ENCODE measurements at regions not wholly inside any gene's neighbourhood (a gene's known extent, or its start where the extent isn't known, plus 50 kb on each side); places are given as distances from the start of the nearest gene placed in this dataset.

DNA sequence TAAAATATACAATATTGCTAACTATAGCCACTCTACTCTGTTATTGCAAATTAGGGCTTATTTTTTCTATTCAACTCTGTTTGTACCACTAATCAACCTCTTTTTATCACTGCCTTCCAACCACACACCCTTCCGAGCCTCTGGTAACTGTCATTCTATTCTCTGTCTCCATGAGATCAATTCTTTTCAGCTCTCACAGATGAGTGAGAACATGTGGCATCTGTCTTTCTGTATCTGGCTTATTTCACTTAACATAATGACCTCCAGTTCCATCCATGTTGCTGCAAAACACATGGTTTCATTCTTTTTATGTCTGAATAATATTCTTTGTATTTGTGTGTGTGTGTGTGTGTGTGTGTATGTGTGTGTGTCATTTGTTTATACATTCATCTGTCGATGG, 350.1 kb upstream of the DACH1 start:
- no peak for DNase-seq

DNA sequence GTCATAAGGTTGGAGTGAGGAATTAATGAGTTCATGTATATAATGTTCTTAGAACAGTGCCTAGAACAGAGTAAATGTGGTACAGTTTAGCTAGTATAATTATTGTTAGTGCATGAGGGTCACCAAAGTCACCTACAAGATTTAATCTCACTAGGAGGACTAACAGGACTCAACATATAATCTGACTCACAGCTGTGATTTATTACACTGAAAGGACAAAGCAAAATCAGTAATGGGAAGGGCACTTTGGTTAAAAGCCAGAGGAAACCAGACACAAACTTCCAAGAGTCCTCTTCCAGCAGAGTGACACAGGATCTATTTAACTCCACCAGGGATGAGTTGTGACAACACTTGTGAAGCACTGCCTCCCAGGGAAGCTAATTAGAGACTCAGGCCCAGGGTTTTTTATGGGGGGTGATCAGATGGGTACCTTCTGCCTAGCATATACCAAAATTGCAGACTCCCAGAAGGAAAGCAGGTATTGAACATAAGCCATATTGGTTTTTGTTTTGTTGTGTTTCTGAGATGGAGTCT, 341.2 kb upstream of the DACH1 start:
- no peak for DNase-seq

DNA sequence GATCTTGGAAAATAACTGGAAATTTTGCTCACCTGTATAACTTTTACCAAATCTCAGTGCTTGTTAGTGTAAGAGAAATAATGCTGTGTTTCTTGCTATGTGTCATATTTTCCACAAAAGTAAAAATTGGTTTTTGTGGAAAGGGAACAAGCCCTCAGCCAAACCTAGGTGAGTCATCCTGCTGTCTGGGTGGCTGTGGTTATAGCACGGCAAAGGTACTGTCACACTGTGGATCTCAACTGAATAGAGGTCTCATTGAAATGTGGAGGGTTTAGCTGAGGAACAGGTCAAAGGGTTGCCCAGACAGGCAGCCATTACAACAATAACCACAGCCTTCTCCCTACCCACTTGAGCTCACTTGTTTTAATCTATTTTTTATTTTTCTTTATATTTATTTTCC, 338.8 kb upstream of the DACH1 start:
- DNase-seq = no peak

DNA sequence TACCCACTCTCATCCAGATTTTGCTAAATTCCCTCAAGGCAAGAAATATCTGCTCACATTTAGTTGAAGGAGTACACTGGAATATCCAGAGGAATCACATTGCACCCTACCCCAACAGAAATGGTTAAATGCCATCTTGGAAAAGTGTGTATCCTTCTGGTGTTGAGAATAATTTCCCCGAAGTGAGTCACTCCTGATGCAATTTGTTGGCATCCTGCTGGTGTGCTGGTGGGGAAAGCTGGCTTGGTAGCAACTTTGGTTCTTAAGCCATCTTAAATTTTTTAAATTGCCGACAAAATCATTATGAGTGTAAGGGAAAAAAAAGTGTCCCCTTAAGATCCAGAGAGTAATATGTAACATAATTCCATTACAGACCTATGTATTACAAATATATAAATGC, 337.3 kb upstream of the DACH1 start:
- DNase-seq = no peak

DNA sequence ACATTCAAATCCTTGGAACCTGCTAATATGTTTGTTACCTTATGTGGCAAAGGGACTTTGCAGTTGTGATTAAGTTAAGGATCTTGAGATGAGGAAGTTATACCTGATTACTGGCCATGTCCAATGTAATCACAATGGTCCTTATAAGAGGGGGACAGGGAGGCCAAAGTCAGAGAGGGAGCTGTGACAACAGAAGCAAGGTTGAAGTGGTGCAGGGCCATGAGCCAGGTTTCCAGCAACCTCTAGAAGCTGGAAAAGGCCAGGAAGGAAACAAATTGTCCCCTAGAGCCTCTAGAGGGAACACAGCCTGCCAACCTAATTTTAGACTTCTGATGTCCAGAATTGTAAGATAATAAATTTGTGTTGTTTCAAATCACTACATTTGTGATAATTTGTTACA, 334.7 kb upstream of the DACH1 start:
- no peak for DNase-seq

DNA sequence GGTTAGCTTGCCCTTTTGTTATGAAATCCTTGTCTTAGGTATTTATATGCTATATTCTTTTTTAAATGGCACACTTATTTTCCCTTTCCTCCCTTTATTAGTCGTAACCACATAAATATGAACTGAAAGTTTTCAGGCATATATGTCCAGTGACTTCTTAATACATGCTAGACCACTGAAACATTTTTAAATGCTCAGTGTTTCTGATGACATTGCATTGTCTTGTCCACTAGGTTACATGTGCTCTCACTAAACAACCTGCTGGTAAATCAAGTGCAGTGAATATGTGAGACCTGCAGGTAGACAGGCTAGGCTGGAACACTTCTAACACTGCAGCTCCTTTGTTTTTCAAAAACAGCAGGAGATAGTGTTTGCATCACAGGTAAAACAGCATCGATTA, 332.6 kb upstream of the DACH1 start:
- DNase-seq = no peak

DNA sequence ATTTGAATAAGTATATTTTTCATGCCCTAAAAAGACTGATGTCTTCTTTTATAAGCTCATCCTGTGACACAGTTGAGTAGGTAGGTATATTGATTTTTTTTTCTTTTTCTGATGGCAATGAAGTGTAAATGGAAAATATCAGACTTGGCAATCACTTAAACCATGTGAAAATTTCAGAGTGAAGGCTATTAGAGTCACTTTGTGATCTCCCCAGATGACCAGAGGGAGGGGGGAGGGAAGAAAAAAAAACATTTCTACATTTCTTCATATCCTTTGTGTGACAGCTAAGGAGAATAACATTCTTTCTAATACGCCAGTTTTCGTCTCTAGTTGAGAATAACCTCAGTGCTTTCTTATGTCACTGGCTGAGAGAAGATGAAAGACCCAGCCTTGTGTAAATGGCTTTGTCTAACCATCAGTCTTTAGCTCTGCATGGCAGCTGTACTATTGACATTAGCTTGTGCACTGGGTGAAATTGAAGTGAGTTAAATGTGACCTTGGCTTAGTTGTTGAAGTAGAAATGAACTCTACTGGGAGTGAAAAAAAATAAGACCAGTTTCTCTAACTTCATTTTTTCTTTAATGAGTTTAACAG, 332.1 kb upstream of the DACH1 start:
- DNase-seq = no peak

DNA sequence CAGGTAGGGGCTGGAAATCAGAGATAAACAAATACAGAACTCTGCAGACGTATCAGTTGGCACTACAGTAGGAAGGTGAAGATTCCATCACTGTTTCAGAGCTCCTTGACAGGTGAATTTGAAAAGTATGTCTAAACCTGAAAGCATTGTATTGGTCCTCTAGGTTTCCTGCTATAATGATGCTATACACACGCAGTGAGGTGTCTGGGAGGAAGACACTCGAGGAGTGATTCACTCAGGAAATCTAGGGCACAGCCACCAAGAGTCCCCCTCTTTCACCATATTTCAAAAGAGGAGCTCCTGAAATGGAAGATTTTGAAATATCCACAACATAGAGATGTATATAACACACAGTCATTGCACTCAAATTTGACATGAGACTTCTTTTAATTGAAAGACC, 331.0 kb upstream of the DACH1 start:
- no peak for DNase-seq

DNA sequence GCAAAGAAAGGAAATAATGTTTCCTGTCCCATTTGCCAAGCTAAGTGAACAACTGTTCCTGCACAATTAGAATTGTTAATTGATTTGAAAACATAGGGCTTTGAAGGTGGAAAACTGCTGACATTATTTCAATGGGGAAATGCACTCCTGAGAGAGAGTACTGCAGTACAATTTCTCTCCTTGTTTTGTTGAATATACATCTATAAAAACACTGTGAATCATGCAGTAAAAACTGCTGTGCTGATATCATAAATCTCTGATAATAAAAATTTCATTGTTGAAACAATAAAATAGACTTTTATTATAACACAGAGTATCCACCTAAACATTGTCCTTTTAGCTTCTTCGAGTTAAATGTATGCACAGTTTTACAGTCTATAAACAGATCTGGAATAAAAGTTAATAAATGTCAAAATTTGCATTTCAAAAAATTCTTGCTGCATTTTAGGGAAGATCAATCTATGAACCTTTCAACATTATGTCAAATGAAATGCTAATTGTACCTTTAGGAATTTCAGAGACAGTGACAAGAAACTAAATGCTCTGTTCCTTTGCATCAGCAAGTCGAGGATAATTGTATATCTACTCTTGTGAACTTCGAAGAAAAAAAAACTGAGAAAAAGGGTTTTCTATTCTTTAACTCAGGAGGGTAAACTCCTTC, 328.2 kb upstream of the DACH1 start:
- no peak for DNase-seq

DNA sequence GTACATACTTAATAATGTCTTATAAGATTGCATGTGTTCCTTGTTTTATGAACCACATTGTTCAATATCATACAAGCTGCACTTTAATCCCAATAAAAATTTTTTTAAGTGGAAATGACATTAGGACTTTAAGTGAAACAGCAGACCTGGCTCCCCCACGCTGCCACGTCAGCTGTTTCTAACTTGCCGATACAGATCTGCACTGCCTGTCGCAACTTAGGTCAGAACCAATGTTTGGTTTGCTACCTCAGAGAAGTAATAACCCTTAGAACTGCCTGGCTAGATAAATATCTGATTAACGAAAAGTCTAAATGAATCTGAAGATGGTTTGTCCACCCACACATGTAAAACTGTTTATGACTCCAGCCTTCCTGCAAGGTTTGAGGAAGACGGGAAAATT, 327.5 kb upstream of the DACH1 start:
- DNase-seq = no peak

DNA sequence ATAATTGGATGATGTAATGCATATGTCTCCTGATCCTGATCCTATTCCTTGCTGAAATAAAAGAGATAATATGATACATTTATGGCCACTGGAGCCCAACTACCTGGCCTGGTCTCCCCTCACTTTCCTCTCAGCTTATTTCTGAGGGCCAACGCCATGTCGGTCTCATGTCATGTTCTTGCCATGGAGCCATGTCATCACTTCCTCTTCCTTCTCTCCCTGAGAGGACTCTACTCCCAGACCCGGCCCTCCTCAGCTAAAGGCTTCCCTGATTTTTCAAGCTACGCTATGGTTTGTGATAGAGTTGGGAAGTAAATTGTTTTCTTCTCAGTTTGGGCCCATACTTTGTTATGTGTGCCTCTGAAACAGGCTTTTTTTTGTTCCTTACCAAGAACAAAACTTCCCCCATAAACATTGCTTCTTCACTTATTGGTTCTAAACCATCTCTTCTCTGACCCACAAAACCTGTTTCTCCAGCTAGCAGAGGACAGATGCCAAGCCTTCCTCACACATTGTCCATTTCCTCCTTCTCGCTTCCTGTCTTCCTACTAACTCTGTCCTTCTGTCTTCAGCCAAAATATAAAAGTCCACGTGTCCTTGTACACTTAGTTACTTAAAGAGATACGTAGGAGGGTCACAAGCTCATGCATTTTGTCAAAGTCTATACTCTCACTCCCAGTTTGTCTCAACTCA, 319.9 kb upstream of the DACH1 start:
- DNase-seq = no peak

DNA sequence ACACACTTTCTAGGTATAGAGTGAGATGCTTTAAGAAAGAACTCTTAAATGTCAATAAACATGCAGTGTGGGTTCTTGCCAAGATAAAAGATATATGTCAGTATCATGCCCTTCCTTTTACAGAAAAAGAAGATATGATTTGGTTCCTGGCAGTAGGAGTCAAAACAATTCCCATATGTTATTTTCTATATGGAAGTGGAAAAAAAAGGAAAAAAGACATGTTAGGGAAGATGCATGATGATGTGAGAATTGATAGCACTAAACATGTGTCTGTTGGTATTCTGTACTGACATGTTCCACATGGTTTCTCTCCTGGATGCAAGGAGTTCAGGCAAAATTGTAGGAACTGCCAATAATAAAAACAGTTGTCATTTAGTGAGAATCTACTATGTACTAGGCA, 318.8 kb upstream of the DACH1 start:
- DNase-seq = no peak

DNA sequence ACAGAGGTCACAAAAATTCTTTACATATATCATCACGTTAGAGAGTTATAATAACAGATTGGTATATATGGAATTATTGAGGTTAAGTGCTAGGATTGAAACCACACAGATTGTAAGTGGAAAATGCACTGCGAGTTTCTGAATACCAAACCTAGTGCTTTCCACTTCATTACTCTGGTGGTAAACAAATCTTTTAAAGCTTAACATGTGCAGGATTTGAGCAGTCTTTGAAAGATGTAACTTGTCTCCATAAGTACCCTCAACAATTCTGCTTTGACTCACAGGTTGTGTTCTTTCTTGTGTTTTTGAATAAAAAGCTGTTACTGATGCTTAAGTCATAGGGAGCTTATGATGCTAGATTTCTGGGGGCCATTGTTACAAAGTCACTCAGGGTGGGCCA, 314.7 kb upstream of the DACH1 start:
- no peak for DNase-seq

DNA sequence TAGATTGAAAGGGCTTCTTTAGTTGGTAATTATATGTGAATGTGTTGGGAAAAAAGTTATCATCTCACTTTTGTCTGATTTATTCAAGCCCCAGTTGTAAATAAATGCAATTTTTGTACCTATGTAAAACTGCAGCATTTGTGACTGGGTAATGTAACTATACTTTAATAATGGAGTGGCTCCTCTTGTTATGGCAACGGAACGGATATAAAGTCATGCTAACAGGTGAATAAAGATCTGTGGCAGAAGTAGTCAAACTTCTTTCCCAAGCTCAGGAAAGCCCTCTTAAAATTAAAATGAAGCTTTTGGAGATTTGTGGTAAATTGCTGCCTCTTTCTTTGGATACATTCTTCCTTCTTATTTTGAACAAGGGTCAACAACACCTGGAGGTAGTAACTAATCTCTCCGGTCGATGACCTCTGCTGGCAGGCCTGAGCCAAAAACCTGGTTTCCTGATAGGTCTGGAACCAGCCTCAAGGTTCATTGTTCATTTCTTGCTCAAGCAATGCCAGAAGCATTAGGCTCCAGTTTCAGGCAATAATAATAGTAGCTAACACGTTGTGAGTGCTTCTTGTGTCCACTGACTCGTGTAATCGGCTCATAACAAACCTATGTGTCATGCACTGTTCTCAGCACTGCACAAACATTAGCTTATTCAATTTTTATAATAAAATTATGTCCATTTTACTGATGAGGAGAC, 313.4 kb upstream of the DACH1 start:
- DNase-seq = no peak

DNA sequence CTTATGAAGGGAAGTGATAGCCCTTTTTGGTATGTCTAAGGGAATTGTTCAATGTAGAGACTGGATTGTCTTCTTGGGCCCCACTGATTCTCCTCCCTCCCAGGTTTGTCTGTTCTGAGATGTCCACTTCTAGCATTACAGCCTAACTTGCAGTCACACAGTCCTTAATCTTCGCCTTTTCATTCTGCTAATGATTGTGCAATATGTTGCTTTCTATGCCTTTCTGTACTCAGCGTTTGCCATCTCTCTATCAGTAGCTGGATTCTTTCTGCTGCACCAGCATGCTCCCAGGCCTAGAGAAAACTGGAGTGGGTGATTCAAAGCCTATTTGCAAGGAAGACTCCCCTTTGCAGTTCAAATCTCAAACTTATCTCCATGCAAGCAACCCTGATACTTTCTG, 307.5 kb upstream of the DACH1 start:
- DNase-seq = no peak

DNA sequence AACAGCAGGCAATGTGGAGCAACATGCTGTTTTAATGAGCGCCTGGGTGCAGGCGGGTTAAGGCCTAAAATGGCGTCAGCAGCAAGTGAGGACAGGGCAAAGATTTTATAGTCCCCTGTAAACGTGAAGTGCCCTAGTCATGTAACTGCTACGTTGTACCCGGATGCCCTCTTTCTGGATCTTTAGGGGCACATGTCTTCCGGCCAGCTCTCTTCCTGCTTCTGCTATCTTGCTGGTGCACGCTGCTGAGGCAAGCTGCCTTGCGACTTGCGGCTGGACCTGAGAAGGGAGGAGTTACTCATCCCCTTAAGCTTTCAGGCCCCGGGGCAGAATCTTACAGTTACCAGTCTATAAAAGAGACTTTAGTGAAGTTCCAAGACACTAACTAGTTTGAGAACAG, 303.6 kb upstream of the DACH1 start:
- no peak for DNase-seq

DNA sequence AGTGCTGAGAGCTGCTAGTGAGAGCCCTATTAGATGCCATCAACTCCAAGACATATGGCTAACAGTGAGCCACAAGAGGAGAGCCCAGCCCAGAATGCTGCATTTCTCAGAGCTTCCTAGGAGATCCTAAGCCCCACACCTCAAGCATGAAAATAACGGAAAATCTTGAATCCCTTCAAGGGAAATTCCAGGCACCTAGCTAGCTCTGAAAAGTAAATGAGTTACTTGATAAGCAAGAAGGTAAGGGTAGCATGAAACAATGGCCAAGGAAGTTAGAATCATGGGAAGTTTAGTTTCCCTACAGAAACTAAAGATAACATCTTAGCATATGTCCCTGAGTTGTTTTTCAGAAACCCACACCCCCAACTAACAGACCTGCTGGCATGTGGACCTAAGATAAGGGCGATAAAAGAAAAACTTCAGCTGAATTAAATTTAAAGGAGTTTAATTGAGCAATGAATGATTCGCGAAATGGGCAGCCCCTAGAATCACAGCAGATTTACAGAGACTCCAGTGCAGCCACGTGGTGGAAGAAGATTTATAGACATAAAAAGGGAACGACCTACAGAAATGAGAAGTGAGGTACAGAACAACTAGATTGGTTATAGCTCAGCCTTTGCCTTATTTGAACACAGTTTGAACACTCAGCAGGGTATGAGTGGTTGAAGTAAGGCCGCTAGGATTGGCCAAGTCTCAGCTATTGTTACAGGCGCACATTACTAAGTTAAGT, 301.3 kb upstream of the DACH1 start:
- no peak for DNase-seq

DNA sequence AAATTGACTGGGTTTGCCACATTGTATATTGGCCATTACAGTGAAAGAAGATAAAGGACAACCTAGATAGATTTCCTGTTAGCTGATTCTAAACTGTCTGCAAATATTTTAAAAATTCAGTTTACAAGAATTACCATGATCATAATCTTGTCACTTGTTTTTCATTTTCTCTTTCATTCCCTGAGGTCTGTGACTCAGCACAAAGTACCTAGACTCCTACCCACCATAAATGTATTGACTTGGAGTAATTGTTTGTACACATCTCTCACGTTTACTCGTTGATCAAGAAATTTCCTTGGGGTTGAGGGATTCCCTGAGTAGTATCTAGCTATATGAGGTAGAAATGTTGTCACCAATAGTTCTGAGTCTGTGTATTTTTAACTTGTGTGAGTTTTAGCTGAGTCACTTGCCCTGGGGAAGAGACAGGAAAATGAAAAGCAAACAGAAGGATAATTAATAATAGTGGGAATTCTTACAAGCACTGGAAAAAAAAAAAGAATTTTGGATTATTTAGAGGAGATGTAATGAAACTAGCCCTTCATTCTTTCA, 299.2 kb upstream of the DACH1 start:
- DNase-seq = no peak

DNA sequence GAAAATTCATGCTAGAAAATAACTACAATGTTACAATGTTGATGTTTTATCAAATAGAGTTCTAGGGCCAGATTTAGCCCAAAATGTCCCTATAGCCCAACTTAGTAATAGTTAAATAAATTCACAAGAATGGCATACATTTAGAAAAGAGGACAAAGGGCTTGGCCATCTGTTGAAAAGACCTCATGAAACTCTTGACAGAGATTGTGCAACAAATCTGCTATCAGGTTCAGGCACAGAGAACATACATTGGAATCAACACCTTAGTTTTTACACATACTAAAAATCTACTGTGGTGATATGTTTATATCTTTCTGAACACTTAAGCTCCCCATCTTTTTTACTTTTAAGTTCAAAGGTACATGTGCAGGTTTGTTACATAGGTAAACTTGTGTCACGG, 298.3 kb upstream of the DACH1 start:
- DNase-seq = no peak

DNA sequence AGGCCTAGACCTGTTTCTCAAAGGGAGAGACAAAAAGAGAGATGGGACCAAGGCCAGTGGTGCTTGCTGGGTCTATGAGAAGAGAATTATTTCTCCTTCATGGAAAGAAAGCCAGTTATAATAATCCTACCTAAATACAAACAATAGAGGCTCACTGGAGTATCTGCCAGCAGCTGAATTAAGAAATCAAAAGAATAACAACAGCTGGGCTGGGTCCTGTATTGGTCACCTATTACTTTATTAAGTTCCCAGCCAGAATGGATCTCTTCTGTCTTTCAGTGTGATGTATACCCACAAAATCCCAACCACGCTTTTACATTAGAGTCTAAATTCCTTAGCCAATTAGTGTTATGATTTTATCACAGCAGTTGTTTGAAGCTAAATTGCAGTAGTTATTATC, 297.8 kb upstream of the DACH1 start:
- DNase-seq = no peak

DNA sequence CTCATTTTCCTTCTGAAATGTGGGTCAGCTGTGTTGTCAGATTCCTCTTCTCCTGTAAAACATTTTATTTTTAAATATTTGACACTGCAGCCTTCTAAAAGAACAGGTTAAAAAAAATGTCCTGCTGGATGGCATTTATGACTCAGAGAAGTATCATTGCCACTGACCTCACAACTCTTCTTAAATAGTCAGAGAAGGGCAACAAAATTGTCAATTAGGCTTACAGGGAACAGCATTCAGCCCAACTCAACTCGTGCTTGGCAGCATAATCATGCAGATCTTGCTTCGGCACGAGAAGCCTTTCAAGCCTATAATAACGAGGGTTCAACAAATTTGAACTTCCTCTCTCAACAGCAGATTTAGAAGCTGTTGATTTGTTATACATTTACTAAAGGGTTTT, 296.7 kb upstream of the DACH1 start:
- no peak for DNase-seq

DNA sequence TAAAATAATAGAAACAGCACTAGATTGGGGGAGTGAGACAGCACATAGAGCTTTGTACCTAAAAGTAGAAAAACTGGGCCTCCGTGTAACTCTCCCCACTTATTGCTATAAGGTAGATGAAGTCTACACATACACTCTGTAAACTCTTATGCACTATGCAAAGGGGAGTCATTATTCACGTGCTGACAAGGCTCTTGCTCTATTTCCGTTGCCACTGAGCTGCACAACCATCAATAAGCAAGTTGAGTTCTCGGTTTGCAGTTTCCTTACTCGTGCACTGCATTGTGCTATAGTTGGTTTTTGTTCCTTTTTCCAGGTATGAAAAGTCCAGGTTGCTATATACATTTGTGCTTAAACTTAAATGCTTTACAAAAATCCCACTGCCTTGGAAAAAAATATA, 294.0 kb upstream of the DACH1 start:
- DNase-seq = no peak

DNA sequence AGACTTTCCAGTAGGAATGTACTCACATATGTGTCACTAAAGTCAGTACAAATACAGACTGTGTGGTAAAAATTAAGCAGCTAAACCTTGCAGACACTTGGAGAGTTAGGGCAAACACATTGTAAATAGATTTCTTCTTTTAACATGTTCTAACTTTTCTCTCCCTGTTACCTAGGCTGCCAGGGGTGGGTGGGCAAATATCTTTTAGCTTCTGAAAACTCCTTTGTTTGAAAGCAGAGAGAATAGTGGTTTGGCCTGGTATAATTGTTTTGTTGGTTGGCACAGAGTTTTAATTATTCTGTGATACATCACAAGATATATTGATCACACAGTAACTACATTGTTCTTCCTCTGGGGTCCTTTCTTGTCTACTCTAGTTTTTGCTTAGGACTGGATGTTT, 289.8 kb upstream of the DACH1 start:
- no peak for DNase-seq

Measured in activated naive CD4-positive, alpha-beta T cell treated with Interleukin-2 at 50 U/mL for 16 hours (primary cell).